A673 (cell line): ENCODE measurements at regions not wholly inside any gene's neighbourhood (a gene's known extent, or its start where the extent isn't known, plus 50 kb on each side); places are given as distances from the start of the nearest gene placed in this dataset.

Experiments used
- BruUV-seq: library from RNA; stranded (reverse); fragments of 400-500 nt; replicated peaks from 2 replicates; lab custom pipeline; 2021; lab: Mats Ljungman, UMichigan
- CTCF ChIA-PET: fragments of 300-600 bp; sonication (Branson Sonifier 250); formaldehyde crosslinking; loops from one replicate; lab custom pipeline; 2022; ENCODE audit warnings: antibody characterized with exemption; lab: Charles Lee
- POLR2A ChIA-PET: fragments of 300-600 bp; sonication (Branson Sonifier 250); formaldehyde crosslinking; loops from one replicate; lab custom pipeline; 2022; ENCODE audit warnings: antibody characterized with exemption; ENCODE audit not compliant: low non-redundant PET; lab: Charles Lee
- DNase-seq: peaks from one replicate; pipeline ENCODE4 v3.0.0-alpha.2; 2015; ENCODE audit warnings: low spot score
- H3K27ac ChIP-seq: fragments of 200-600 bp; sonication (generic); 2 replicates; pipeline ENCODE4 v1.5.1; 2016; ENCODE audit warnings: mixed run types, low read depth, mild to moderate bottlenecking, mixed read lengths, antibody characterized with exemption, low read length; ENCODE audit not compliant: poor library complexity, severe bottlenecking
- H3K27me3 ChIP-seq: fragments of 200-600 bp; sonication (generic); replicated peaks from 2 replicates; pipeline ENCODE4 v1.6.1; 2017; ENCODE audit warnings: mixed run types, low read depth, mild to moderate bottlenecking, mixed read lengths, antibody characterized with exemption, low read length; ENCODE audit not compliant: insufficient read depth, poor library complexity
- H3K36me3 ChIP-seq: fragments of 200-600 bp; sonication (generic); 2 replicates; pipeline ENCODE4 v1.6.1; 2016; ENCODE audit warnings: mixed run types, mild to moderate bottlenecking, mixed read lengths, antibody characterized with exemption, low read length; ENCODE audit not compliant: insufficient read depth, poor library complexity, severe bottlenecking
- H3K4me1 ChIP-seq: fragments of 200-600 bp; sonication (generic); 2 replicates; pipeline ENCODE4 v1.6.1; 2017; ENCODE audit warnings: mixed run types, mild to moderate bottlenecking, mixed read lengths, antibody characterized with exemption, low read length; ENCODE audit not compliant: insufficient read depth, poor library complexity, severe bottlenecking
- H3K4me3 ChIP-seq: fragments of 200-600 bp; sonication (generic); 2 replicates; pipeline ENCODE4 v1.5.1; 2016; ENCODE audit warnings: low read depth, mixed run types, mild to moderate bottlenecking, mixed read lengths, low read length; ENCODE audit not compliant: poor library complexity, severe bottlenecking
- H3K9me3 ChIP-seq: fragments of 200-600 bp; sonication (generic); 2 replicates; pipeline ENCODE4 v1.6.1; 2016; ENCODE audit warnings: mixed run types, low read depth, mild to moderate bottlenecking, mixed read lengths, antibody characterized with exemption, low read length; ENCODE audit not compliant: poor library complexity, severe bottlenecking
- CTCF ChIP-seq: fragments of 300-800, 200-600 bp; sonication (generic); conservative IDR thresholded peaks from 2 replicates; pipeline ENCODE4 v1.5.1; 2017; ENCODE audit warnings: low read depth, mild to moderate bottlenecking, antibody characterized with exemption, low read length, moderate library complexity, mixed read lengths
- EZH2 ChIP-seq: fragments of 200-600 bp; sonication (generic); IDR thresholded peaks from 2 replicates; pipeline ENCODE4 v1.6.1; 2017; ENCODE audit warnings: borderline replicate concordance, low read depth, mild to moderate bottlenecking, mixed read lengths, antibody characterized with exemption, low read length; ENCODE audit not compliant: poor library complexity, severe bottlenecking
- intact Hi-C: fragments of 100-400 bp; cut with micrococcal nuclease; formaldehyde crosslinking; loops from one replicate; pipeline ENCODE4 v1.10.0; 2022; ENCODE audit not compliant: unreplicated experiment

- H3K27ac ChIP-seq, result no peak overlapping the region
- H3K4me3 ChIP-seq, result no peak overlapping the region
- H3K4me1 ChIP-seq, result no peaks in the 10 kb centered on the region
- H3K27me3 ChIP-seq, result peaks cover 3% of the 10 kb centered on the region
- no peaks in the 10 kb centered on the region for H3K9me3 ChIP-seq
- no peak for TF ChIP-seq CTCF
- TF ChIP-seq EZH2, result no peak
- POLR2A ChIA-PET, result no interaction called here
- no peaks in the 10 kb centered on the region for H3K36me3 ChIP-seq
- DNase-seq, result no peak
- BruUV-seq, result no TSS peak
- intact Hi-C loops, result no loop called here
- CTCF ChIA-PET, result no interaction called here
Measured at GRCh38 chr6:169044381-169045230, 209.0 kb downstream of the THBS2 start.

- H3K36me3 ChIP-seq, result no peaks in the 10 kb centered on the region
- ChIA-PET POLR2A (no interaction called here), CTCF (no interaction called here)
- no TSS peak for BruUV-seq
- H3K4me1 ChIP-seq, result no peaks in the 10 kb centered on the region
- intact Hi-C loops, result no loop called here
- H3K27ac ChIP-seq, result no peak overlapping the region
- peaks cover 3% of the 10 kb centered on the region for H3K27me3 ChIP-seq
- H3K9me3 ChIP-seq, result peaks cover 3% of the 10 kb centered on the region
- H3K4me3 ChIP-seq, result no peak overlapping the region
- no peak for DNase-seq
- TF ChIP-seq EZH2 (no peak), CTCF (no peak)
Measured at GRCh38 chr6:169042061-169042460, 211.6 kb downstream of the THBS2 start.

- no peak overlapping the region for H3K4me3 ChIP-seq
- ChIA-PET CTCF (no interaction called here), POLR2A (no interaction called here)
- no TSS peak for BruUV-seq
- TF ChIP-seq EZH2 (no peak), CTCF (no peak)
- peaks cover 3% of the 10 kb centered on the region for H3K9me3 ChIP-seq
- intact Hi-C loops, result no loop called here
- no peak for DNase-seq
- no peak overlapping the region for H3K27ac ChIP-seq
- H3K4me1 ChIP-seq, result no peaks in the 10 kb centered on the region
- peaks cover 3% of the 10 kb centered on the region for H3K27me3 ChIP-seq
- H3K36me3 ChIP-seq, result no peaks in the 10 kb centered on the region
Measured at GRCh38 chr6:169041078-169041477, 212.6 kb downstream of the THBS2 start.
